SU-DHL-6 (cell line): ENCODE measurements at regions not wholly inside any gene's neighbourhood (a gene's known extent, or its start where the extent isn't known, plus 50 kb on each side); places are given as distances from the start of the nearest gene placed in this dataset.

Experiments
- H2AFZ ChIP-seq: fragments of 200-600 bp; sonication (generic); 2 replicates; pipeline ENCODE4 v1.6.1; 2014; ENCODE audit warnings: low read depth, mild to moderate bottlenecking, moderate library complexity, mixed read lengths, antibody characterized with exemption, low read length; ENCODE audit not compliant: severe bottlenecking
- H3F3A ChIP-seq: fragments of 200-600 bp; shearing (Covaris generic); 2 replicates; pipeline ENCODE4 v1.6.0; 2016; ENCODE audit warnings: antibody characterized with exemption, mild to moderate bottlenecking; ENCODE audit not compliant: insufficient read depth
- H3K27ac ChIP-seq: fragments of 200-600 bp; sonication (generic); 2 replicates; pipeline ENCODE4 v1.5.1; 2016; ENCODE audit warnings: low read depth, mild to moderate bottlenecking, low read length, moderate library complexity, mixed read lengths
- H3K27me3 ChIP-seq: fragments of 200-600 bp; sonication (generic), shearing (Covaris generic); 2 replicates; pipeline ENCODE4 v1.6.0; 2014; ENCODE audit warnings: mild to moderate bottlenecking, low read length
- H3K36me3 ChIP-seq: fragments of 200-600 bp; sonication (generic); 2 replicates; pipeline ENCODE4 v1.6.1; 2014; ENCODE audit warnings: mild to moderate bottlenecking, low read length, mixed read lengths
- H3K4me2 ChIP-seq: fragments of 300-600, 200-600 bp; shearing (Covaris generic), sonication (generic); 2 replicates; pipeline ENCODE4 v1.6.0; 2014; ENCODE audit warnings: low read length, low read depth, mild to moderate bottlenecking; ENCODE audit not compliant: poor library complexity, severe bottlenecking
- H3K4me3 ChIP-seq: fragments of 200-600 bp; sonication (generic); 2 replicates; pipeline ENCODE4 v1.5.1; 2014; ENCODE audit warnings: antibody characterized with exemption, low read length, mild to moderate bottlenecking, mixed read lengths; ENCODE audit not compliant: insufficient read depth, poor library complexity, severe bottlenecking
- H3K79me2 ChIP-seq: fragments of 200-600 bp; sonication (generic); 2 replicates; pipeline ENCODE4 v1.6.1; 2014; ENCODE audit warnings: mild to moderate bottlenecking, low read length, moderate library complexity; ENCODE audit not compliant: insufficient read depth
- H3K9ac ChIP-seq: fragments of 200-600 bp; sonication (generic); 2 replicates; pipeline ENCODE4 v1.7.0; 2014; ENCODE audit warnings: mild to moderate bottlenecking, low read length
- H3K9me2 ChIP-seq: fragments of 200-600 bp; sonication (generic); replicated peaks from 2 replicates; pipeline ENCODE4 v1.6.1; 2014; ENCODE audit warnings: low read length; ENCODE audit not compliant: insufficient read depth
- H3K9me3 ChIP-seq: fragments of 200-600 bp; sonication (generic); 2 replicates; pipeline ENCODE4 v1.6.1; 2014; ENCODE audit warnings: low read length, mixed read lengths; ENCODE audit not compliant: insufficient read depth
- H4K20me1 ChIP-seq: fragments of 200-600 bp; sonication (generic); 2 replicates; pipeline ENCODE4 v1.6.1; 2014; ENCODE audit warnings: low read depth, mild to moderate bottlenecking, antibody characterized with exemption, low read length, moderate library complexity, mixed read lengths
- CTCF ChIP-seq: fragments of 200-600 bp; sonication (generic); IDR thresholded peaks from one replicate; pipeline ENCODE4 v1.5.1; 2017; ENCODE audit warnings: antibody characterized with exemption, mild to moderate bottlenecking, low read length, moderate library complexity; ENCODE audit not compliant: insufficient read depth, poor library complexity, severe bottlenecking
- EZH2phosphoT487 ChIP-seq: fragments of 200-600 bp; sonication (generic), shearing (Covaris generic); conservative IDR thresholded peaks from 2 replicates; pipeline ENCODE4 v1.6.1; 2018; ENCODE audit warnings: mild to moderate bottlenecking, antibody characterized with exemption, low read length, moderate library complexity, mixed read lengths

GRCh38 chr16:48971571-48972077 is 310.0 kb downstream of the CBLN1 start:
- Histone ChIP-seq H3K27me3 (no peaks in the 10 kb centered on the region), H3K9ac (no peak overlapping the region), H4K20me1 (no peaks in the 10 kb centered on the region), H2AFZ (no peak overlapping the region), H3F3A (no peaks in the 10 kb centered on the region), H3K4me2 (no peak overlapping the region), H3K9me3 (no peaks in the 10 kb centered on the region), H3K79me2 (no peaks in the 10 kb centered on the region), H3K27ac (no peak overlapping the region), H3K9me2 (no peaks in the 10 kb centered on the region), H3K36me3 (no peaks in the 10 kb centered on the region), H3K4me3 (no peak overlapping the region)
- TF ChIP-seq EZH2phosphoT487 (no peak), CTCF (no peak)

- no peaks in the 10 kb centered on the region for H4K20me1 ChIP-seq
Observed at GRCh38 chr16:48970216-48970615, 311.4 kb downstream of the CBLN1 start.

GRCh38 chr16:48969611-48970010 is 312.0 kb downstream of the CBLN1 start:
- Histone ChIP-seq H3K79me2 (no peaks in the 10 kb centered on the region), H3K36me3 (no peaks in the 10 kb centered on the region), H3K4me2 (no peak overlapping the region), H3K27ac (no peak overlapping the region), H4K20me1 (no peaks in the 10 kb centered on the region), H3K9me3 (no peaks in the 10 kb centered on the region), H3K4me3 (no peak overlapping the region), H3K9me2 (no peaks in the 10 kb centered on the region), H3F3A (no peaks in the 10 kb centered on the region), H3K9ac (no peak overlapping the region), H3K27me3 (no peaks in the 10 kb centered on the region), H2AFZ (no peak overlapping the region)
- TF ChIP-seq CTCF (no peak), EZH2phosphoT487 (no peak)

More at GRCh38 chr16:48970216-48970615, 311.4 kb downstream of the CBLN1 start:
- Histone ChIP-seq H3K4me2 (no peak overlapping the region), H3K9me2 (no peaks in the 10 kb centered on the region), H3F3A (no peaks in the 10 kb centered on the region), H3K4me3 (no peak overlapping the region), H3K9me3 (no peaks in the 10 kb centered on the region), H3K36me3 (no peaks in the 10 kb centered on the region), H3K27me3 (no peaks in the 10 kb centered on the region), H3K27ac (no peak overlapping the region), H3K9ac (no peak overlapping the region), H2AFZ (no peak overlapping the region), H3K79me2 (no peaks in the 10 kb centered on the region)
- no peak for TF ChIP-seq EZH2phosphoT487
- TF ChIP-seq CTCF, result no peak
